HEK293 (cell line): ENCODE measurements at regions not wholly inside any gene's neighbourhood (a gene's known extent, or its start where the extent isn't known, plus 50 kb on each side); places are given as distances from the start of the nearest gene placed in this dataset.

Experiments
- CTCF ChIP-seq: fragments of 450-650 bp; formaldehyde crosslinking; IDR thresholded peaks from 2 replicates; pipeline ENCODE4 v1.5.1; 2016; ENCODE audit warnings: missing biosample characterization, missing genetic modification characterization
- ZBTB11 ChIP-seq: fragments of 450-650 bp; formaldehyde crosslinking; conservative IDR thresholded peaks from 2 replicates; pipeline ENCODE4 v1.5.1; 2016; ENCODE audit warnings: low read depth, missing biosample characterization, missing genetic modification characterization
- ZNF132 ChIP-seq: fragments of 450-650 bp; formaldehyde crosslinking; IDR thresholded peaks from 2 replicates; pipeline ENCODE4 v1.5.1; 2017; ENCODE audit warnings: missing biosample characterization, missing genetic modification characterization, borderline replicate concordance
- ZNF138 ChIP-seq: fragments of 450-650 bp; formaldehyde crosslinking; IDR thresholded peaks from 2 replicates; pipeline ENCODE4 v1.5.1; 2016; ENCODE audit warnings: missing biosample characterization, missing genetic modification characterization, borderline replicate concordance
- ZNF292 ChIP-seq: fragments of 450-650 bp; formaldehyde crosslinking; IDR thresholded peaks from 2 replicates; pipeline ENCODE4 v1.5.1; 2016; ENCODE audit warnings: low read depth, missing biosample characterization, missing genetic modification characterization, borderline replicate concordance

- no peak for TF ChIP-seq ZNF292 (tag by site-specific recombination)
- TF ChIP-seq CTCF (tag by site-specific recombination) = no peak
- TF ChIP-seq ZNF132 (tag by site-specific recombination) = no peak
- TF ChIP-seq ZBTB11 (tag by site-specific recombination) = no peak
- no peak for TF ChIP-seq ZNF138 (tag by site-specific recombination)
These were observed 793.4 kb upstream of the CDH8 start for GRCh38 chr16:62829607-62830006.
